GM23248 (cell line): ENCODE measurements at regions not wholly inside any gene's neighbourhood (a gene's known extent, or its start where the extent isn't known, plus 50 kb on each side); places are given as distances from the start of the nearest gene placed in this dataset.

ENCODE experiments used
- EZH2 ChIP-seq: fragments of 200-600 bp; sonication (generic); IDR thresholded peaks from 2 replicates; pipeline ENCODE4 v1.6.1; 2018; ENCODE audit warnings: antibody characterized with exemption, mild to moderate bottlenecking; ENCODE audit not compliant: insufficient read depth, poor library complexity, severe bottlenecking
- EZH2phosphoT487 ChIP-seq: fragments of 200-600 bp; sonication (generic); IDR thresholded peaks from 2 replicates; pipeline ENCODE4 v1.6.1; 2018; ENCODE audit warnings: antibody characterized with exemption, moderate library complexity, mild to moderate bottlenecking, low read depth; ENCODE audit not compliant: insufficient read depth

GRCh38 chr3:59107856-59108815 is 58.3 kb upstream of the CFAP20DC start:
- TF ChIP-seq EZH2, result no peak
- no peak for TF ChIP-seq EZH2phosphoT487
